ENCODE measurements at regions not wholly inside any gene's neighbourhood (a gene's known extent, or its start where the extent isn't known, plus 50 kb on each side); places are given as distances from the start of the nearest gene placed in this dataset.

DNA sequence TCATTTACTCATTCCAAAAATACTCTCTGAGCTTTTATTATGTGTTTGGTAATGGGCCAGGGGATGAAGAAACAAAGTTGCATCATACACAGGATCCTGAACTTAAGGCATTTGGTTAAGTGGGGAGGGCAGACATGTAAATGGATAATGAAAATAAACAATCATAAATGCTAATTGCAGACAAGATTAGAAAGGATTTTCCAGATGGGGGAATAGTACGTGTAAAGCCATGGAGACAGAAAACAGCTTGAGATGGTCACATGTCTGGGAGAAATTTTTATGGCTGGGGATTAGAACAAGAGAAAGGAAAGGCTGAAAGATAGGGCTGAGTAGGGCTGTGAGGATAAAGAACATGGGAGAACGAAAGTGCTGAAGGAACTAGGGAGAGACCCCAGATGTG lies 534.3 kb upstream of the LARGE1 start:
- DNase-seq = no peak

GRCh38 chr22:34462795-34463194 lies 542.5 kb upstream of the LARGE1 start:
- no peak for DNase-seq

GRCh38 chr22:34475886-34476285 lies 555.6 kb upstream of the LARGE1 start:
- DNase-seq = no peak

GRCh38 chr22:34476762-34477161 lies 556.5 kb upstream of the LARGE1 start:
- no peak for DNase-seq

DNA sequence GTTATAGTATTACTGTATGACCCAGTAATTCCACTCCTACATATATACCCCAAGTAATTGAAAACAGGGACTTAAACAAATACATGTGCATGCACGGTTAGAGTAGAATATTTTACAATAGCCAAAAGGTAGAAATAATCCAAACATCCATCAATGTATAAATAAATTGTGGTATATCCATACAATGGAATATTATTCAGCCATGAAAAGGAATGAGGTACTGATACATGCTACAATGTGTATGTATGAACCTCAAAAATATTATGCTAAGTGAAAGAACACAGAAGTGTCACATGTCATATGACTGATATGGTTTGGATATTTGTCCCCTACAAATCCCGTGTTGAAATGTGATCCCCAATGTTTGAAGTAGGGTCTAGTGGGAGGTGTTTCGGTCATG lies 560.8 kb upstream of the LARGE1 start:
- DNase-seq = no peak

- no peak for DNase-seq
These were observed 566.1 kb upstream of the LARGE1 start for GRCh38 chr22:34486381-34486780.

GRCh38 chr22:34489861-34490260 lies 569.6 kb upstream of the LARGE1 start:
- DNase-seq = no peak

DNA sequence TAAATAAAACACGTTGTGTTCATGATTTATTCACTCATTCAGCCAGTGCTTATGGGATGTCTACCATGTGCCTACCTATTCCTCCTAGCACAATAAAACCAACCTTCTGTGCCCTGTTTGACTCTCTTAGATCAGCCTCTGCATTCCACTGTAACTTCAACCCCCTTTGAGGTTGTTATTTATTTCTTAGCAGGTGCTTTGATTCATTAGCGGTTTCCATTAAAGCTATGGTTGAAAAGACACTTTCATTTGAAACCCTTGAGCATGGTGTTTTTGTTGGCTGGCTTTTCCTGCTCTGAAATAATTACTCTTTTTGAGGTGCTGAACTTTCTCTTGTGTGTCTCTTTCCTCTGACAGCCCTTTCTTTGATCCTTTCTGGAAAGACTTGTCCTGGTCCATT lies 570.6 kb upstream of the LARGE1 start:
- no peak for DNase-seq

DNA sequence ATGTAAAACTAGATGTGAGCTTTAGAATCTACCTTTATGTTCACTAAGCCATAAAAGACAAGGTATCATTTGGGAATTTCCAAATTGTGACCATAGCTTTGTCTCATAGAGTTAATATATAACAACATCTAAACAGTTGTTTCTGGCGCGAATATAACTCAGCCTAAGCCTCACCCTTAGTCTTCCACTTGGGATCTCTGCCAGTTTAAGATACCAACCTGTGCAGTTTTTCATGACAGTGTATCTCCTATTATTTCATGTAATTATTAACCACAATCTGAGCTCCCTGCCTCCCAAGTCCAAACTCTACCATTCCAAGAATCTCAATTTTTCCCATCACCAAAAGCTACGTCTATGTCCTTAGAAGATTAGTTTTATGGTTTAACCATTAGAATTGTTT lies 572.5 kb upstream of the ISX start:
- DNase-seq = no peak

GRCh38 chr22:34501366-34501965 lies 564.5 kb upstream of the ISX start:
- peak; percentile 14 for DNase-seq

DNA sequence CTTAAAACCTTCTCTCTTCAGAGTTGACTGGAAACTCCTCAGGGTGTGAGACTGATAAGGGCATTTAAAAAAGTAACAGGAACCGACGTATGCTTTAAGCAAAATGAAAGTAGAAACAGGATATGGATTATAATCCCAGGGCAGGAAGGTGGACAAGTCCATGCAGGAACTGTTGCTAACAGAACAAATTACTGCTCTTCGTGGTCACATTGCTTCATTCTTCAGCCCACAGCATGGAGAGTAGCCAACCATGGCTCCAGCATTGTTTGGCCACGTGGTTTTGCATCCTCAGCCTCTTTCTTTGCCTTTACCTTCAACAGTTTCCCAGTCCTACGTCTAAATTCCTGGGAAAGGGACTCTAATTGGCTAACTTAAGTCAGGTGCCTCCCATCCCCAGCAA lies 563.1 kb upstream of the ISX start:
- no peak for DNase-seq

DNA sequence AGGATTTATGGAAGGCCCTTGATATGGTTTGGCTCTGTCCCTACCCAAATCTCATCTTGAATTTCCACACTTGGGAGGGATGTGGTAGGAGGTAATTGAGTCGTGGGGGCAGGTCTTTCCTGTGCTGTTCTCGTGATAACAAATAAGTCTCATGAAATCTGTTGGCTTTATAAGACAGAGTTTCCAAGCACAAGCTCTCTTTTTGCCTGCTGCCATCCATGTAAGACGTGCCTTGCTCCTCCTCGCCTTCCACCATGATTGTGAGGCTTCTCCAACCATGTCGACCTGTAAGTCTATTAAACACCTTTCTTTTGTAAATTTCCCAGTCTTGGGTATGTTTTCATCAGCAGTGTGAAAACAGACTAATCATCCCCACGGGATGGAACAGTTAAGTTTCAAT lies 557.2 kb upstream of the ISX start:
- DNase-seq = no peak

DNA sequence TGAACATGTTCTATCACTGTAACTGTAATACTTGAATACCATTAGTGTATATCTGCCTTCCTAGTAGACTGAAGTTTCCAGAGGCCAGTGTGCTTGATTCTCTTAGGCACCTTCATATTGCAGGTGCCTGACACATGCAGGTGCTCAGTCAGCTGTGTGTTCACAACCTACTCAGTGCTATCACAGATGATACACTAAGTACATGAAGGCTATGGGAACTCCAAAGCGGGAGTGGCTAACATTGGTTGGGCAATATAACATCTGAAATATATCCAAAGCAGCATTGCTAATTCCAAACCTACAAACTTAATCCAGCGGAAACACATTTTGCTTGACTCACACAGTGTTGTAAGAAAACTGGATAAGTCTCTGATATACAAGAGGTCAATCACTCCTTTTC lies 539.3 kb upstream of the ISX start:
- DNase-seq = no peak

DNA sequence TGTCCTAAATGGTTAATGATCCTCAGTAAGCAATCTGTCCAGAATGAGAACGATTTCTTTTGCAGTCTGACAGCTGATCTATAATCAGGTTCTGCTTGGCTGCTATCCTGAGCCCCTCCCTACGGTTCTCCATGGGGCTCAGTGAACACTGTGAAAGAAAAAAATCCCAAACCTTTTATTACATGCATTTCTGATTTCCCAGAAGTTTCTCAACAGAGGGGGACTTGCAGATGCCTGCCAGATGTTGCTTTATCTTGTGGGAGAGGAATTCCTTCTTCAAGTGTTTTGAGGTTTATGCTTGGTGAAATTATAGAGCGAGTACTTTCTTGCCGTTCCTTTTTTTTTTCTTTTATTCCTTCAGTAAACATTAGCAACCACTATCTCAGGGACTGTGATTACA lies 531.9 kb upstream of the ISX start:
- DNase-seq = peak; percentile 22

- DNase-seq = no peak
These were observed 498.6 kb upstream of the ISX start for GRCh38 chr22:34567367-34567766.

GRCh38 chr22:34570408-34570807 lies 495.6 kb upstream of the ISX start:
- DNase-seq = no peak

DNA sequence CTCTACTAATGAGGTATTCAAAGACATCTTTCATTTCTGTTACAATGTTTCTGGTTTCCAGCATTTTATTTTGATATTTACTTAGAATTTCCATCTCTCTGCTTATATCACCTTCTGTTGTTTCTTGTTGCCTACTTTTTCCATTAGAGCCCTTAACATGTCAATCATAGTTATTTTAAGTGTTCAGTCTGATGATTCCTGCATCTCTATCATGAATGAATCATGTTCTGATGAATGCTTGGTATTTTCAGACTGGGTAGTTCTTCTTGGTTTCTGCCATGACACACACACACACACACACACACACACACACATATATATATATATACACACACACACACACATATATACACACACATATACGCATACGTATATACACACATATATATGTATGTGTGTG lies 486.4 kb upstream of the ISX start:
- DNase-seq = no peak

- no peak for DNase-seq
These were observed 478.3 kb upstream of the ISX start for GRCh38 chr22:34587357-34588356.

- no peak for DNase-seq
These were observed 476.9 kb upstream of the ISX start for GRCh38 chr22:34588871-34589545.

- no peak for DNase-seq
These were observed 473.7 kb upstream of the ISX start for GRCh38 chr22:34592123-34592740.

- no peak for DNase-seq
These were observed 466.4 kb upstream of the ISX start for GRCh38 chr22:34599567-34599966.

DNA sequence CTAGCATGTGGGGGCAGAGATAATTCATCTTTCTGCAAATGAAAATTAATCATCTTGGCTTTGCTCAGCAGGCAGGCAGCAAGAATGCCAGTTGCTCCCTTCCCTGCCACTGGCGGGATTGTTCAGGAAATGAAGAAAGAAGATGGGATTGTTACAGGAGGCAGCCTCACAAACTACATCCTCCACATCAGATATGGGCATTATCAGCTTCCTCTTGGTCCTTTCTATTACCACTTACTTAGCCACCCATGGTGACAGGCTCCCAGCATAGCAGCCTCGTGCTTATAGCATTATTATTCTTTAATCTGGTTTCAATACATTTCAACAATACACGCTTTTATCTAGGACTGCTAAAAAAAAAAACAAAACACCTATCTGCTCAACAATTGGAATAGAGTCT lies 461.6 kb upstream of the ISX start:
- DNase-seq = no peak

DNA sequence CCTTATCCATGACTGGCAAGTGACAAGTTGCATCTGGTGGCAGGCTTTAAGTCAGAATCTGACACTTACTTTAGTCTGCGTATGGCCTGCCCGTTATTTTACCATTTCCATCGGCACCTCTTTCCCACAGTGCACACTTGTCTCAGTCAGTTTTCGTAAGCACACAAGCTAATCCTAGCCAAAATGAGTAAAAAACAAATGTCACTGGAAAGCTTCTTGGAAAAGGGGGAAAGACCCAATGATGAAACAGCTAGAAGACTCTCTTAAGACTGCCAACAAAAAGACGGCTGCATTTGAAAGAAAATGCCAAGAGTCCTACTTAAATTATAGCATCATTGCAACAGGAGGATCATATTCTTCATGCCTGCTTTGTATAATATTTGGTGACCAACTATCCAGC lies 457.9 kb upstream of the ISX start:
- DNase-seq = no peak

Measured in right hindlimb (tissue), 1 donor.